LNCAP (cell line): ENCODE measurements at regions not wholly inside any gene's neighbourhood (a gene's known extent, or its start where the extent isn't known, plus 50 kb on each side); places are given as distances from the start of the nearest gene placed in this dataset.

Experiments used
- TF ChIP-seq, protein P1 (sequence below): fragments of 450-650 bp; IDR thresholded peaks from 2 replicates; pipeline ENCODE4 v1.5.1; 2017; ENCODE audit warnings: mild to moderate bottlenecking

DNA sequence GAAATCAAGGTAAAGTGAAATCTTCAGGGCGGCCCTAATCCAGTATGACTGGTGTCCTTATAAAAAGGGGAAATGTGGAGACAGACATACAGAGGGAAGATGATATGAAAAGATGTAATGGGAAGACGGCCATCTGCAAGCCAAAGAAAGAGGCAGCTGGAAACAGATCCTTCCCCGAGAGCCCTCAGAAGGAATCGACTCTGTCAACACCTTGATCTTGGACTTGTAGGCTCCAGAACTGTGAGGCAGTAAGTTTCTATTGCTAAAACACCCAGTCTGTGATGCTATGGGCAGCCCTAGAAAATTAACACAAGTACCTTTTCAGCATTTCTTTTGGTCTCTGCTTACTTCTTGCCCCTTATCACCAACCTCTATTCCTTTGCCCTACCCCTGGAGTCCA lies 174.7 kb upstream of the TPM1 start:
- TF ChIP-seq, protein P1, sequence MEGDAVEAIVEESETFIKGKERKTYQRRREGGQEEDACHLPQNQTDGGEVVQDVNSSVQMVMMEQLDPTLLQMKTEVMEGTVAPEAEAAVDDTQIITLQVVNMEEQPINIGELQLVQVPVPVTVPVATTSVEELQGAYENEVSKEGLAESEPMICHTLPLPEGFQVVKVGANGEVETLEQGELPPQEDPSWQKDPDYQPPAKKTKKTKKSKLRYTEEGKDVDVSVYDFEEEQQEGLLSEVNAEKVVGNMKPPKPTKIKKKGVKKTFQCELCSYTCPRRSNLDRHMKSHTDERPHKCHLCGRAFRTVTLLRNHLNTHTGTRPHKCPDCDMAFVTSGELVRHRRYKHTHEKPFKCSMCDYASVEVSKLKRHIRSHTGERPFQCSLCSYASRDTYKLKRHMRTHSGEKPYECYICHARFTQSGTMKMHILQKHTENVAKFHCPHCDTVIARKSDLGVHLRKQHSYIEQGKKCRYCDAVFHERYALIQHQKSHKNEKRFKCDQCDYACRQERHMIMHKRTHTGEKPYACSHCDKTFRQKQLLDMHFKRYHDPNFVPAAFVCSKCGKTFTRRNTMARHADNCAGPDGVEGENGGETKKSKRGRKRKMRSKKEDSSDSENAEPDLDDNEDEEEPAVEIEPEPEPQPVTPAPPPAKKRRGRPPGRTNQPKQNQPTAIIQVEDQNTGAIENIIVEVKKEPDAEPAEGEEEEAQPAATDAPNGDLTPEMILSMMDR: no peak

DNA sequence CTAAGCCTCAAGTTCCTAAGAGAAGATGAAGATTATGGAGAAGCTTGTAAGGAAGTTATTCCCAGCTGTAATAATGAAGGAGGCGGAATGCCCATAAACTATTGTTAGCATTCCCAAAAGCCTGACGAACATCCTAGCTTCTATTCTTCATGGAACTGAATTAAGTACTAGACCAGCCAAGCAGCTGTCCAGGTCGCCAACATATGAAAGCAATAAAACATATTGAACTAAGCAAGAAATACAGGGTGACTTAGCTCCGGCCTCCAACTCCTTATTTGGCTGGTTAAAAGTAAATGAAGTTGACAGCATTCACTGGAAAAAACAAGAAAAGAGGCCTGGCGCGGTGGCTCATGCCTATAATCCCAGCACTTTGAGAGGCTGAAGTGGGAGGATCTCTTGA lies 174.0 kb upstream of the TPM1 start:
- TF ChIP-seq, protein P1: no peak

DNA sequence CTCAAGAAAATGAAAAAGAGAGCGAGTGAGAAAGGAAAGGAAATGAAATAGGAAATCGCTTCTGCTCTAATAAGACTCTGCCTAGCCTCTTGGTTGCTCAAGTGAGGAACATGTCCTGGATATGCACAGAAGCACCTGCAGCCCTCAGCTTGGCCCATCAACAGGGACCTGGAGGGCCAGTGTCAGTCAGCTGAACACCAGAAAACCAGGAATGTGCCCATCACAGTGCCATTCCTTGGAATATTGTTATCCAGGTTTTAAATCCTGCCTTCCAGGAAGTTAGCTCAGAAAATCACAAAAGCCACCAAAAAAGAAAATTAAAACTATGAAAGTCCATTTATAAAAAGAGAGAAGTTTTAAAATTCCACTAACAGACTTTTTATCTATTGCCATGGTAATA lies 173.4 kb upstream of the TPM1 start:
- TF ChIP-seq, protein P1: no peak

DNA sequence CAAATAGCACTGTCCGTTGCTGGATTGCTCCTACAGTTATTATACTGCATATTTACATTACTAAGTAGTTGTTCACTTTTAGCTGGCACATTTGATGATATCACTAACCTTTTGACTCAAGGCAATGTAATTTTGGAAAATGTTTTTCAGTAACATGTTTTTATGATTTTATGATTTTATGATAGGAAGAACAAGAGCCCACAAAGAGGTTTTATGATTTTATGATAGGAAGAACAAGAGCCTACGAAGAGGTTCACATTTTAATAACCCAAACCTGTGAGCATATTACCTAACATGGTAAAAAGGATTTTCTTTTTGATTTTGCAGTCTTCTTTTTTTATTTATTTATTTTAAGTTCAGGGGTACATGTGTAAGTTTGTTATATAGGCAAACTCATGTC lies 172.3 kb upstream of the TPM1 start:
- TF ChIP-seq, protein P1: no peak

DNA sequence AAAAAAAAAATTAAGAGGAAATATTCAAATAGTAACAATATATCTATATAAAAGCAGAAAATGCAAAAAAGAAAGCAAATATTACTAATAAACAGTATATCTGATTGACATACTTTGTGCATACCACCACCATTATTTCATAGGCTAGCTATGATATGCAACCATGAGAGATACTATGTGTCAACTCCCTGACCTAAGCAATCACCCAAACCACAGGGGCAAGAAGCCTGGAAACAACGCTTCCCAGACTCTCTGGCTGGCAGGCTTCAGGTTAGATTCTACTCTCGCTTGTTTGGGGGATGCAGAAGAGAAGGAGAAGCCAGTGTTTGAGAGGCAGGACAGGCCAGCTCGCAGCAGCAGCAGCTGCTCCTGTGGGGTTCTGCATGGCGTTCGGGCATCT lies 169.3 kb upstream of the TPM1 start:
- TF ChIP-seq, protein P1: no peak

DNA sequence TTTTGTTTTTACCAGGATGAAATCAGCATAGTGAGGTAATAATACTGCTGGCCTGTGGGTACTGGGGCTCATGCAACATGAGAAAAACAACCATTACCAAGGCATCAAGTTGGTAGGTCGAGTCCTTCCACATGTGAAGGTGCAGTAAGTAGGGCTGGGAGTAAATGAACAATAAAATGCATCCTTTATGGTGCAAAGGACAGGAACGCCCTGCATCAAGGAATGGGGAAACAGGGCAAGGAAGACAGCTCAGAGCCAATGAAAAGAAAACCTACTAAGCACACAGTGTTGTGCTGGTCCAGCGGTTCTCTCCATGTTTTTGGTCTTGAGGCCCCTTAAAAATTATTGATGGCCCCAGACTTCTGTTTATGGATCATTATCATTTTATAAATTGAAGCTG lies 168.5 kb upstream of the TPM1 start:
- TF ChIP-seq, protein P1: no peak

DNA sequence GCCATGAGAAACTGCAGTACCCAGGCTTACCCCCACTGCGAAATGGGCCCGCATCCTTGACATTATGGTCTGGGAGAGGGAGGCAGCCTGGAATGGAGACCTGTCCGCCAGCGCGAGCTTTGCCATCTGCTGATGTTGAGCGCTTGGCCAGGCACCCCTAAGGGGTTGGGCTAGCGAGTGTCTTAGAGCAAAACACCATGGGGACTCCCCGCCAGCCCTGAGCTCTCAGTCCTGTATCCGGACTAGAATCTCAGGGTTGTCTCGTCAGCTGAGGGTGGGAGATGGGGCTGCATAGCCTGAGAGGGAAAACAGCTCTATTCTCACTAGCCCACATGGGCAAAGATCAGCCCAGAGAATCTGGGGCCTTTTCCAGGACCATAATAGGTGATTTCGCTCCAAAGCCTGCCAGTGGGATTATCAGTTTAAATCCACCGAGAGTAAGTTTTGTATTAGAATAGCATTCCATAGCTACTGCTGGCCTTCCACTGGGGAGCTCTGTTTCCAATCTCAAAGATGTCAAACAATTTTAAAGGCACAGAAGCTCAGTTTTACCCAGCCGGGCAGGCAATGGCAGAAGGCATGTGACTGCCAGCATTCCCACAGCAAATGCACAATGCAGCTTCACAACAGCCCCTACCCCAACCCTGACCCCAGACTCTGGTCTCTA lies 167.5 kb upstream of the TPM1 start:
- TF ChIP-seq, protein P1: no peak

DNA sequence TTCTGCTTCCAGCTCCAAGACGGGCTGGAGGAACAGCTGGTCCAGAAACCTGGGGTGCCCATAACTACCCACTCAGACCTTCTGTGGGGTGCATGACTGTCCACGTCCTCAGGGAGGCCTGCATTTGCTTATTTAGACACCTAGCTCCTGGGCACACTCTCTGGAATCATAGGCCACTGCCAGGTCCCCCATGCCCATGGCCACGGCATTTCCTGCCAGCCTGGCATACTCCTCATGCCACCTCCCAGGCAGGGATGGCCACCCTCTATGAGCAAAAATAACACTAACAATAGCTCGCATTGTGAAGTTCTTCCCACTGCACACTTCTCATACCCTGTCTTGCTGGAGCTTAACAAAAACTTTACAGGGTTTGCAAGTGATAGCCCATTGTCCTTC lies 166.9 kb upstream of the TPM1 start:
- TF ChIP-seq, protein P1: no peak
